ENCODE measurements at regions not wholly inside any gene's neighbourhood (a gene's known extent, or its start where the extent isn't known, plus 50 kb on each side); places are given as distances from the start of the nearest gene placed in this dataset.
"Not testable (repeated sequence)": the region's sequence is repeated elsewhere in the genome, so short reads cannot be mapped to it uniquely, and the experiment has no call there.

DNA sequence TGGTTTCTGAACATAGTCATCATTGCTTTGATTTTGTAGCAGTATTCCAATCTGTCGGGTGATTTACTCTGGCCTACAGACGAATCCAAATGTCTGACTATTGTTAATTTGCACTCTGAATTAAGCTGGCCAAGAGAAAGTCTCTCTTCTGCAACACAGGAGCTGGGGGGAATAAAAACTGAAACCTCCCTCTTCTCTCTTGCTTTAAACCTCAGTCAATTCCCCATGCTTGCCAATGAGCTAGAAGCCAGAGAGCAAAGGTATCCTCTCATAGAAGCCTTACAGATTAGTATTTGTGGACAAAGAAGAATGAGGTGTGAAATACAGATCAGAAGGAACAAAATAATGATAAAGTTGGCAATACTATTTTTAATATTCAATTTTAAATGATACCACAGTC, 353.9 kb upstream of the CDH10 start:
- Histone ChIP-seq H3K9me3 (ENCODE audit: low read length) (0 out of 2 replicates have a peak, but pooled peaks cover 5% of the 10 kb centered on the region), H3K27ac (ENCODE audit: low read depth, low read length, poor library complexity, severe bottlenecking) (no peak overlapping the region), H2AFZ (ENCODE audit: low read length) (no peak overlapping the region), H3K4me1 (ENCODE audit: insufficient read depth, low read length, poor library complexity, severe bottlenecking) (no peaks in the 10 kb centered on the region), H4K20me1 (ENCODE audit: insufficient read depth, low read length) (no peaks in the 10 kb centered on the region), H3K9me2 (ENCODE audit: insufficient read depth, low read length) (no peaks in the 10 kb centered on the region), H3K79me2 (ENCODE audit: insufficient read depth, low read depth, low read length) (no peaks in the 10 kb centered on the region), H3K4me3 (ENCODE audit: low read depth, low read length, poor library complexity, severe bottlenecking) (no peak overlapping the region), H3K36me3 (ENCODE audit: insufficient read depth, low read length) (no peaks in the 10 kb centered on the region), H3K4me2 (ENCODE audit: low read length) (no peak overlapping the region)
- no TSS peak for BruUV-seq (replicated peaks)
- ChIA-PET POLR2A (no interaction called here), CTCF (ENCODE audit: unreplicated experiment) (no interaction called here)
- TF ChIP-seq EZH2phosphoT487 (IDR thresholded peaks at IDR 0.05; ENCODE audit: borderline replicate concordance, low read depth, low read length) (no peak), CTCF (conservative IDR thresholded peaks at IDR 0.05; ENCODE audit: low read length) (no peak)
- intact Hi-C loops (cut with micrococcal nuclease; ENCODE audit: unreplicated experiment) = no loop called here
- DNase-seq (ENCODE audit: low spot score) = no peak

DNA sequence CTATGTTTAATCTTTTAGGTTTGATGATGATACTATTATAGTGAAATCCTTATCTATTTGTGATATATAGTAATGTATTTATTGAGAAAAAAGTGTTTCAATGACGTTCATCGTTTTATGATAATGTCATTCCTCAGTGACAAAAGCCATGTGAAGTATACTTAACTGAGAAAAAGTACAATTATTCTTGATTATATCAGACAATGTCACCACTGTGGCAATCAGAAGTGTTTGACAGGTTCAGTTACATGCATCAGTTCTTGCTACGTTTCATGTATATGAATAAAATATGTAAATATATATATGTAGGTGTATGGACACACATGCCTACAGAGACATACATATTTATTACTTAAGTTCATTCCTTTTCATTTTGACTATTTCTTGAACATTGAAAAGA, 341.5 kb upstream of the CDH10 start:
- Histone ChIP-seq H3K4me1 (ENCODE audit: insufficient read depth, low read length, poor library complexity, severe bottlenecking) (no peaks in the 10 kb centered on the region), H3K4me2 (ENCODE audit: low read length) (no peak overlapping the region), H4K20me1 (ENCODE audit: insufficient read depth, low read length) (no peaks in the 10 kb centered on the region), H3K36me3 (ENCODE audit: insufficient read depth, low read length) (no peaks in the 10 kb centered on the region), H3K9me2 (ENCODE audit: insufficient read depth, low read length) (no peaks in the 10 kb centered on the region), H3K27ac (ENCODE audit: low read depth, low read length, poor library complexity, severe bottlenecking) (no peak overlapping the region), H3K79me2 (ENCODE audit: insufficient read depth, low read depth, low read length) (no peaks in the 10 kb centered on the region), H2AFZ (ENCODE audit: low read length) (no peak overlapping the region), H3K9me3 (ENCODE audit: low read length) (peaks cover 7% of the 10 kb centered on the region; the same call in 1 of the 2 replicates), H3K4me3 (ENCODE audit: low read depth, low read length, poor library complexity, severe bottlenecking) (no peak overlapping the region)
- ChIA-PET POLR2A (no interaction called here), CTCF (ENCODE audit: unreplicated experiment) (no interaction called here)
- no TSS peak for BruUV-seq (replicated peaks)
- intact Hi-C loops (cut with micrococcal nuclease; ENCODE audit: unreplicated experiment) = no loop called here
- DNase-seq (ENCODE audit: low spot score) = no peak
- TF ChIP-seq CTCF (conservative IDR thresholded peaks at IDR 0.05; ENCODE audit: low read length) (no peak), EZH2phosphoT487 (IDR thresholded peaks at IDR 0.05; ENCODE audit: borderline replicate concordance, low read depth, low read length) (no peak)

DNA sequence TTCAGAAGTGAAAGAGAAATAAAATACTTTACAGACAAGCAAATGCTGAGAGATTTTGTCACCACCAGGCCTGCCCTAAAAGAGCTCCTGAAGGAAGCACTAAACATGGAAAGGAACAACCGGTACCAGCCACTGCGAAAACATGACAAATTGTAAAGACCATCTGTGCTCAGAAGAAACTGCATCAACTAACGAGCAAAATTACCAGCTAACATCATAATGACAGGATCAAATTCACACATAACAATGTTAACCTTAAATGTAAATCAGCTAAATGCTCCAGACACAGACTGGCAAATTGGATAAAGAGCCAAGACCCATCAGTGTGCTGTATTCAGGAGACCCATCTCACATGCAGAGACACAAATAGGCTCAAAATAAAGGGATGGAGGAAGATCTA, 333.8 kb upstream of the CDH10 start:
- BruUV-seq (replicated peaks); POLR2A ChIA-PET; H3K27ac ChIP-seq (ENCODE audit: low read depth, low read length, poor library complexity, severe bottlenecking); intact Hi-C loops (cut with micrococcal nuclease; ENCODE audit: unreplicated experiment); H2AFZ ChIP-seq (ENCODE audit: low read length); H3K36me3 ChIP-seq (ENCODE audit: insufficient read depth, low read length); CTCF ChIA-PET (ENCODE audit: unreplicated experiment); H3K4me3 ChIP-seq (ENCODE audit: low read depth, low read length, poor library complexity, severe bottlenecking); DNase-seq (ENCODE audit: low spot score); H3K9me3 ChIP-seq (ENCODE audit: low read length); H4K20me1 ChIP-seq (ENCODE audit: insufficient read depth, low read length); H3K4me1 ChIP-seq (ENCODE audit: insufficient read depth, low read length, poor library complexity, severe bottlenecking); H3K9me2 ChIP-seq (ENCODE audit: insufficient read depth, low read length); H3K79me2 ChIP-seq (ENCODE audit: insufficient read depth, low read depth, low read length); H3K4me2 ChIP-seq (ENCODE audit: low read length): not testable (repeated sequence)

Measured in OCI-LY7 (cell line).